ENCODE measurements at regions not wholly inside any gene's neighbourhood (a gene's known extent, or its start where the extent isn't known, plus 50 kb on each side); places are given as distances from the start of the nearest gene placed in this dataset.

DNA sequence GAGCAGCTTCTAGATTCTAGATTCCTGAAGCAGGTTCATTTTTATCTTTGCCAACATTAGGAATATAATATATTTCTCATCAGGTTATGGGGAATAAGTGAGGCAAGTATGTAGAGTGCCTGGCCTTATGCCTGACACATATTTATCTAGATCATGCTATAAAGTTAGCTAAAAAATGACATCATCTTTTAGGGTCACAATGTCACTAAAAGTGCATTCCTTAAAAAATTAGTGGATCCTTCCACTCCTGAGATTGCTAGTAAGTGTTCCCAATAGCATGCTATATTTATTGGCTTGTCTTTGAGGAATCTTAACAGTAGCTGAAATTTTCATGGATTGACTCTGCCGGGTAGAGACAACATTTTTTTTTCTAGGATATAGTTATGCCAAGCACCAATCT, 305.9 kb upstream of the TMCO5A start:
- TF ChIP-seq POLR2A (IDR thresholded peaks at IDR 0.05; ENCODE audit: low read length): no peak
- no peak for TF ChIP-seq GATA1 (IDR thresholded peaks at IDR 0.05; ENCODE audit: low read depth, low read length)
